ENCODE measurements at regions not wholly inside any gene's neighbourhood (a gene's known extent, or its start where the extent isn't known, plus 50 kb on each side); places are given as distances from the start of the nearest gene placed in this dataset.

DNA sequence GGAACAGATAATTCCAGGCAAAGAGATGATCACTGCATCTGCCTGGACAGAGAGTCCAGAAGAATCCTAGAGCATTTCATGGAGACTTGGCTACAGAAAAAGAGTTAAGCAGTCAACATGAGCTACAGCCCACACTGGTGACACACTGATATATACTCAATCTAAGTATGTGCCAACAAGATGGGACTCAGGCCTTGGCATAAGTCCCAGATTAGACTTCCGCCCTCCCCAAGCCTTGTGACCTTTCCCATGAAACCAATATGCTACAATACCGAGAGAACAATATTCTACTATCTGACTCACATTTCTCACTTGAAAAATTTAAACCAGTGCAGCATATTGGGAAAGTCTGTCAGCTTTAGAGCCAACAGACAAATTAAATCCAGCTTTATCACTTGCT is 65.7 kb upstream of the SLITRK2 start:
- TF ChIP-seq, protein P1, sequence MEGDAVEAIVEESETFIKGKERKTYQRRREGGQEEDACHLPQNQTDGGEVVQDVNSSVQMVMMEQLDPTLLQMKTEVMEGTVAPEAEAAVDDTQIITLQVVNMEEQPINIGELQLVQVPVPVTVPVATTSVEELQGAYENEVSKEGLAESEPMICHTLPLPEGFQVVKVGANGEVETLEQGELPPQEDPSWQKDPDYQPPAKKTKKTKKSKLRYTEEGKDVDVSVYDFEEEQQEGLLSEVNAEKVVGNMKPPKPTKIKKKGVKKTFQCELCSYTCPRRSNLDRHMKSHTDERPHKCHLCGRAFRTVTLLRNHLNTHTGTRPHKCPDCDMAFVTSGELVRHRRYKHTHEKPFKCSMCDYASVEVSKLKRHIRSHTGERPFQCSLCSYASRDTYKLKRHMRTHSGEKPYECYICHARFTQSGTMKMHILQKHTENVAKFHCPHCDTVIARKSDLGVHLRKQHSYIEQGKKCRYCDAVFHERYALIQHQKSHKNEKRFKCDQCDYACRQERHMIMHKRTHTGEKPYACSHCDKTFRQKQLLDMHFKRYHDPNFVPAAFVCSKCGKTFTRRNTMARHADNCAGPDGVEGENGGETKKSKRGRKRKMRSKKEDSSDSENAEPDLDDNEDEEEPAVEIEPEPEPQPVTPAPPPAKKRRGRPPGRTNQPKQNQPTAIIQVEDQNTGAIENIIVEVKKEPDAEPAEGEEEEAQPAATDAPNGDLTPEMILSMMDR (conservative IDR thresholded peaks at IDR 0.05; ENCODE audit: low read length) = no peak
- no peak for TF ChIP-seq EZH2phosphoT487 (IDR thresholded peaks at IDR 0.05; ENCODE audit: borderline replicate concordance, low read depth, low read length)
